HepG2 (cell line): ENCODE measurements at regions not wholly inside any gene's neighbourhood (a gene's known extent, or its start where the extent isn't known, plus 50 kb on each side); places are given as distances from the start of the nearest gene placed in this dataset.

Experiments used
- ATAC-seq: fragments of 200-7000 bp; cut with Tn5 transposase; 3 replicates; pipeline ENCODE4 v1.9.1; 2020; ENCODE audit warnings: mild to moderate bottlenecking, moderate library complexity
- BruUV-seq: library from RNA; stranded (reverse); fragments of 400-500 nt; replicated peaks from 2 replicates; lab custom pipeline; 2021; lab: Mats Ljungman, UMichigan
- CTCF ChIA-PET: fragments of 300-600 bp; formaldehyde crosslinking; extraction: SDS; loops from one replicate; lab custom pipeline; 2021; ENCODE audit warnings: low total read pairs, inconsistent platforms, low intra/inter-chr PET ratio; lab: Yijun Ruan, JAX
- POLR2A ChIA-PET: fragments of 350-600 bp; sonication (Branson Sonifier 250); formaldehyde crosslinking; loops from one replicate; lab custom pipeline; 2020; ENCODE audit warnings: antibody characterized with exemption, inconsistent platforms; lab: Yijun Ruan, JAX
- DNase-seq: peaks from one replicate; pipeline ENCODE4 v3.0.0-alpha.2; 2015; ENCODE audit warnings: low spot score
- FAIRE-seq: peaks from 3 replicates; lab custom pipeline; 2011; peaks lifted over from hg19 to GRCh38; lab: Jason Lieb, UNC
- H2AFZ ChIP-seq: one replicate; pipeline ENCODE4 v1.6.1; 2011; ENCODE audit warnings: low read length, inconsistent platforms
- H3K27ac ChIP-seq: fragments of 300-600 bp; 3 replicates; pipeline ENCODE4 v1.8.0; 2011; ENCODE audit warnings: mixed run types, mild to moderate bottlenecking, mixed read lengths, low read length, inconsistent platforms; ENCODE audit not compliant: insufficient read depth; ENCODE audit errors: extremely low read length
- H3K27me3 ChIP-seq, 2 experiments: fragments of 200-600 bp in 1 of 2; 2 replicates in 1 of 2; 3 replicates in 1 of 2; pipeline versions ENCODE4 v1.6.0 to v1.8.0; 2011; ENCODE audit warnings: low read length in 2 of 2, mild to moderate bottlenecking in 2 of 2, moderate library complexity in 2 of 2, inconsistent platforms in 1 of 2; ENCODE audit not compliant: insufficient read depth in 2 of 2, control insufficient read depth in 1 of 2
- H3K36me3 ChIP-seq, 2 experiments: fragments of 200-600 bp in 1 of 2; replicated peaks in 1 of 2; 2 replicates in 1 of 2; 3 replicates in 1 of 2; pipeline versions ENCODE4 v1.5.1 to v1.8.0; 2011; ENCODE audit warnings: low read length in 2 of 2, inconsistent platforms in 1 of 2; ENCODE audit not compliant: insufficient read depth in 2 of 2, control insufficient read depth in 1 of 2
- H3K4me1 ChIP-seq: 2 replicates; pipeline ENCODE4 v1.5.1; 2012; ENCODE audit warnings: low read length, inconsistent platforms; ENCODE audit not compliant: insufficient read depth
- H3K4me2 ChIP-seq: 2 replicates; pipeline ENCODE4 v1.6.0; 2011; ENCODE audit warnings: low read depth, low read length, inconsistent platforms
- H3K4me3 ChIP-seq, 3 experiments: fragments of 200-600 bp in 1 of 3; sonication (generic), shearing (Covaris generic) in 1 of 3; replicated peaks in 1 of 3; 2 replicates each; pipeline ENCODE4 v1.5.1; 2011 to 2016; ENCODE audit warnings: low read length in 3 of 3, inconsistent platforms in 2 of 3, low read depth in 2 of 3, mild to moderate bottlenecking in 2 of 3, control low read depth in 1 of 3, mixed read lengths in 1 of 3; ENCODE audit not compliant: insufficient read depth in 1 of 3
- H3K79me2 ChIP-seq: one replicate; pipeline ENCODE4 v1.6.1; 2011; ENCODE audit warnings: low read length, inconsistent platforms; ENCODE audit not compliant: insufficient read depth
- H3K9ac ChIP-seq: 2 replicates; pipeline ENCODE4 v1.6.0; 2011; ENCODE audit warnings: mild to moderate bottlenecking, low read depth, low read length, inconsistent platforms; ENCODE audit not compliant: insufficient read depth
- H3K9me3 ChIP-seq: 2 replicates; pipeline ENCODE4 v1.5.1; 2012; ENCODE audit warnings: mild to moderate bottlenecking, low read length
- H4K20me1 ChIP-seq: 2 replicates; pipeline ENCODE4 v1.6.0; 2011; ENCODE audit warnings: inconsistent platforms, mild to moderate bottlenecking, low read length, moderate library complexity; ENCODE audit not compliant: insufficient read depth
- ELF3 ChIP-seq: IDR thresholded peaks from 2 replicates; pipeline ENCODE4 v1.6.1; 2016; ENCODE audit warnings: missing genetic modification reagents, missing compliant biosample characterization
- HNRNPLL ChIP-seq: fragments of 200-400 bp; formaldehyde crosslinking; IDR thresholded peaks from 2 replicates; pipeline ENCODE4 v1.6.1; 2017; ENCODE audit warnings: mild to moderate bottlenecking, low read depth, low read length; ENCODE audit not compliant: poor library complexity, severe bottlenecking
- WGBS: methylation state at CpG from one replicate; pipeline ENCODE4 v1.1.6; 2017; ENCODE audit warnings: low lambda C conversion rate; 5-methylcytosine and 5-hydroxymethylcytosine counted together
- in situ Hi-C: cut with HindIII; loops from 2 replicates; pipeline ENCODE4 v1.10.0; 2017; ENCODE audit warnings: low pct_unique_long_range_greater_than_20kb; ENCODE audit not compliant: extremely low pct_ligation_motif_present
- intact Hi-C: fragments of 100-400 bp; cut with micrococcal nuclease; formaldehyde crosslinking; loops from one replicate; pipeline ENCODE4 v1.10.0; 2022; ENCODE audit not compliant: unreplicated experiment
- TF ChIP-seq, protein P1 (sequence below): sonication (generic); formaldehyde crosslinking; IDR thresholded peaks from 2 replicates; pipeline ENCODE4 v1.4.0; 2020; ENCODE audit warnings: mild to moderate bottlenecking, missing genetic modification reagents, borderline replicate concordance

DNA sequence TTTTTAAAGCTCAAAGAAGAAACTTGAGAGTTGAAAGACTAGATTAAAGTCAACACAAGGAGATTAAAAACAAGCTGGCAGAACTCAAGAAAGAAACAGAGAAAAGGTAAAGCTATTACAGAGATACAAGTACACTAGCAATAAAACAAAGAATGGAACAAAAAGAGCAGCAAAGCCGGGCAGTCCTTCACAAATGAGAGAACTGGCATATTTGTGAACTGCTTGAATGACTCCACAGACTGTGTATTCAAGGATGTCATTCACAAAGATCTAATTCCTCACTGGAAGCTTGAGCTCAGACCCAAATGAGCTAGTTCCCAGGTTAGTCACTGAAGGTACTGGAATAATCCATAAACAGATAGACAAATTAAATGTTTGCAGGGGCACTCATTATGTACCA lies 318.0 kb downstream of the MYCN start:
- no peak overlapping the region for H3K27ac ChIP-seq
- H3K4me3 ChIP-seq = no peak overlapping the region
- WGBS = 6% methylated on average over 1 of the region's 1 CpG
- H3K79me2 ChIP-seq = no peaks in the 10 kb centered on the region
- intact Hi-C loops (no loop called here), in situ Hi-C loops (no loop called here)
- ATAC-seq = no peak
- FAIRE-seq = no peak
- no peak overlapping the region for H3K4me2 ChIP-seq
- no peaks in the 10 kb centered on the region for H3K36me3 ChIP-seq
- no peaks in the 10 kb centered on the region for H3K9me3 ChIP-seq
- H2AFZ ChIP-seq = no peak overlapping the region
- no peak for DNase-seq
- H3K4me1 ChIP-seq = no peaks in the 10 kb centered on the region
- CTCF ChIA-PET = no interaction called here
- H4K20me1 ChIP-seq = no peaks in the 10 kb centered on the region
- TF ChIP-seq HNRNPLL = no peak
- no peak for TF ChIP-seq ELF3 (CRISPR knock-in tag)
- TF ChIP-seq, protein P1, sequence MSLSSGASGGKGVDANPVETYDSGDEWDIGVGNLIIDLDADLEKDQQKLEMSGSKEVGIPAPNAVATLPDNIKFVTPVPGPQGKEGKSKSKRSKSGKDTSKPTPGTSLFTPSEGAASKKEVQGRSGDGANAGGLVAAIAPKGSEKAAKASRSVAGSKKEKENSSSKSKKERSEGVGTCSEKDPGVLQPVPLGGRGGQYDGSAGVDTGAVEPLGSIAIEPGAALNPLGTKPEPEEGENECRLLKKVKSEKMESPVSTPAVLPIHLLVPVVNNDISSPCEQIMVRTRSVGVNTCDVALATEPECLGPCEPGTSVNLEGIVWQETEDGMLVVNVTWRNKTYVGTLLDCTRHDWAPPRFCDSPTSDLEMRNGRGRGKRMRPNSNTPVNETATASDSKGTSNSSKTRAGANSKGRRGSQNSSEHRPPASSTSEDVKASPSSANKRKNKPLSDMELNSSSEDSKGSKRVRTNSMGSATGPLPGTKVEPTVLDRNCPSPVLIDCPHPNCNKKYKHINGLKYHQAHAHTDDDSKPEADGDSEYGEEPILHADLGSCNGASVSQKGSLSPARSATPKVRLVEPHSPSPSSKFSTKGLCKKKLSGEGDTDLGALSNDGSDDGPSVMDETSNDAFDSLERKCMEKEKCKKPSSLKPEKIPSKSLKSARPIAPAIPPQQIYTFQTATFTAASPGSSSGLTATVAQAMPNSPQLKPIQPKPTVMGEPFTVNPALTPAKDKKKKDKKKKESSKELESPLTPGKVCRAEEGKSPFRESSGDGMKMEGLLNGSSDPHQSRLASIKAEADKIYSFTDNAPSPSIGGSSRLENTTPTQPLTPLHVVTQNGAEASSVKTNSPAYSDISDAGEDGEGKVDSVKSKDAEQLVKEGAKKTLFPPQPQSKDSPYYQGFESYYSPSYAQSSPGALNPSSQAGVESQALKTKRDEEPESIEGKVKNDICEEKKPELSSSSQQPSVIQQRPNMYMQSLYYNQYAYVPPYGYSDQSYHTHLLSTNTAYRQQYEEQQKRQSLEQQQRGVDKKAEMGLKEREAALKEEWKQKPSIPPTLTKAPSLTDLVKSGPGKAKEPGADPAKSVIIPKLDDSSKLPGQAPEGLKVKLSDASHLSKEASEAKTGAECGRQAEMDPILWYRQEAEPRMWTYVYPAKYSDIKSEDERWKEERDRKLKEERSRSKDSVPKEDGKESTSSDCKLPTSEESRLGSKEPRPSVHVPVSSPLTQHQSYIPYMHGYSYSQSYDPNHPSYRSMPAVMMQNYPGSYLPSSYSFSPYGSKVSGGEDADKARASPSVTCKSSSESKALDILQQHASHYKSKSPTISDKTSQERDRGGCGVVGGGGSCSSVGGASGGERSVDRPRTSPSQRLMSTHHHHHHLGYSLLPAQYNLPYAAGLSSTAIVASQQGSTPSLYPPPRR (CRISPR knock-in tag) = no peak
- BruUV-seq = no TSS peak
- POLR2A ChIA-PET = no interaction called here
- H3K9ac ChIP-seq = no peak overlapping the region
- no peaks in the 10 kb centered on the region for H3K27me3 ChIP-seq
